VCaP (cell line): ENCODE measurements at regions not wholly inside any gene's neighbourhood (a gene's known extent, or its start where the extent isn't known, plus 50 kb on each side); places are given as distances from the start of the nearest gene placed in this dataset.

Source experiments
- H3K27ac ChIP-seq: fragments of 450-650 bp; 2 replicates; pipeline ENCODE4 v1.5.1; 2017
- CTCF ChIP-seq: fragments of 450-650 bp; conservative IDR thresholded peaks from 2 replicates; pipeline ENCODE4 v1.5.1; 2017; ENCODE audit warnings: mild to moderate bottlenecking, moderate library complexity

DNA sequence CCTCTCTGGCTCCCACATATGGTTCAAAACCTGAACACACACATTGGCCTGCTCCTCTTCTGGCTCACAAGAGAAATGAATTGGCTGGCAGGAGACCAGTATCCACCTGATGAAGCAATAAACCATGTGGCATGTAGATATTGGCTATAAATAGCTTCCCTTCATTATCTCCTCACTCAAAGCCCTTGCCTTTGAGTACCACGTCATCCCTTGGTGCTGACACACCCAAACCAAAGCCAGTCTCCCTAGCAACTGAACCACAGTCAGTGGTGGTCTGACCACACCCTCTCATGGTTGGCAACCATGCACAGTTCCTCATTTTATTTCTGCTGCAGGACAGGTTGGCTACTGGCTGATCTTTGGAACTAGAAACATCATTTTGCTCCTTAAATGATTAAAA is 98.8 kb downstream of the ZNF621 start:
- TF ChIP-seq CTCF = no peak

GRCh38 chr3:40624189-40624769 is 99.5 kb downstream of the ZNF621 start:
- TF ChIP-seq CTCF = no peak
- H3K27ac ChIP-seq = no peak overlapping the region

More for the DNA sequence above, 98.8 kb downstream of the ZNF621 start:
- no peak overlapping the region for H3K27ac ChIP-seq

DNA sequence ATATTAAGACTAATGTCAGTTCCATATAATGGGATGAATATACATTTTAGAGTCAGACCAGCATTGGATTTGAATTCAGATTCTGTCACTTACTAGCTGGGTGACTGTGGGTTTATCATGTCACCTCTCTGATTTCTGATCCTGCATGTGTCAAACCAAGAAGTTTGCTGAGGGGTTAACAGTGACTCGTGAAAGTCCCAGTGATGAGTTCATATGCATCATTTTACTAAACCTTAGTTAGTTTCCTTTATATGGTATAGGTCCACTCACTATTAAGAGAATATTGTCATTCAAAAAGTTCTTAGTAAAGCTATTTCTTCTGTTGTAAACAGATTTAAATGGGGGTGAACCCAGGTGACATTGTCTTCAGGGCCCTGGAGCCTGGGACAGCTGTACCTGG is 102.3 kb downstream of the ZNF621 start:
- TF ChIP-seq CTCF = no peak
- no peak overlapping the region for H3K27ac ChIP-seq

DNA sequence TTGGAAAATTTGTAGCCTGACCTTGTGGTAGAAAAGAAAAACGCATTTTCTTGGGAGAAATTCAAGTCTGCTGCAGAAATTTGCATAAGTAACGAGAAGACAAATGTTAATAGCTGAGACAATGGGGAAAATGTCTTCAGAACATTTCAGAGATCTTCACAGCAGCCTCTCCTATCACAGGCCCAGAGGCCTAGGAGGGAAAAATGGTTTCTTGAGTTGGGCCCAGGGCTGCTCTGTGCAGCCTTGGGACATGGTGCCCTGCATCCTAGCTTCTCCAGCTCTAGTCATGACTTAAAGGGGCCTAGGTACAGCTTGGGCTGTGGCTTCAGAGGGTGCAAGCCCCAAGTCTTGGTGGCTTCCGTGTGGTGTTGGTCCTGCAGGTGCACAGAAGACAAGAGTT is 104.2 kb downstream of the ZNF621 start:
- TF ChIP-seq CTCF = no peak
- H3K27ac ChIP-seq = no peak overlapping the region

- peak overlapping the region; percentile 23; the same call in 1 of the 2 replicates for H3K27ac ChIP-seq
- TF ChIP-seq CTCF = no peak
Measured at GRCh38 chr3:40631341-40631995, 106.7 kb downstream of the ZNF621 start.

DNA sequence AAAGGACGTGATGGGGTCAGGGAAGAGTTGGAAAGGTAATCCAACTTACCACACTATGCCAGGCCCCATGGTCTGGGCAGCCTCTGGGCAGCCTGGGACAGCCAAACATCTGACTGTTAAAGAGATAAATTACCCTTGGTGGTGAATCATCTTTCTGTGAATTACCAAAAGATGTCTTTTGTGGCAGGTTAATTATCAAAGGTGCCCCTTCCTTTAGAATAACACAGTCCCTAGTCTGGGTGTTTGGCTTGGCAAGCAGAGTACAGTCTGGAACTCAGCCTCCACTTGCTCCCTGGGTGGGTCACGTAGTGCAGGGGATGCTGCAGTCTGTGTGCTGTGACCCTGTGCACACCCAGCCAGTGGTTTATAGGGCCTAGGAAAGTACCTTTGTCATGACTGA is 113.1 kb downstream of the ZNF621 start:
- no peak overlapping the region for H3K27ac ChIP-seq
- TF ChIP-seq CTCF = no peak

DNA sequence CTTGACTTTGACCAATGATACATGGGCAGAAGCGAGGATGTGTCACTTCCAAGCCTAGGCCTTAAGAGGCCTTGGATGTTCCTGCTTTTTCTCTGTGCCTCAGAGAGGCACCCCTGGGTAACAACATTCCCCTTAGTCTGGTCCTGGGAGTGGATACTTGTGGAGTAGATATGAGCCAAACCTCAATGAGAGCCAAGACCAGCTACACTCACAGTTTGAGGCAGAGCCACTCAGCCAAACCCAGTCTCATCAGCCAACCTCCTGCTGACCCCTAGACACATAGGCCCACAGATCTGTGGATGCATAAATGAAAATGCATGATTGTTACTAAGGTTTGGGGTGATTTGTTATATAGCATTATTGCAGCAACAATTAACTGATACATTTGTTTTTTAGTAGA is 114.2 kb downstream of the ZNF621 start:
- no peak for TF ChIP-seq CTCF
- H3K27ac ChIP-seq = no peak overlapping the region
